ENCODE measurements at regions not wholly inside any gene's neighbourhood (a gene's known extent, or its start where the extent isn't known, plus 50 kb on each side); places are given as distances from the start of the nearest gene placed in this dataset.

- TF ChIP-seq CTCF (IDR thresholded peaks at IDR 0.05; ENCODE audit: insufficient read depth, low read length) (no peak), POLR2AphosphoS5 (IDR thresholded peaks at IDR 0.05; ENCODE audit: low read depth) (no peak)
These were observed 135.5 kb downstream of the SETD4 start for GRCh38 chr21:35924714-35925301.

Measured in HL-60 (cell line).